NCI-H2196 (cell line): ENCODE measurements at regions not wholly inside any gene's neighbourhood (a gene's known extent, or its start where the extent isn't known, plus 50 kb on each side); places are given as distances from the start of the nearest gene placed in this dataset.

Experiments
- DNase-seq: peaks from one replicate; lab custom pipeline; 2025; ENCODE audit not compliant: unreplicated experiment; lab: John Stamatoyannopoulos, UW

DNA sequence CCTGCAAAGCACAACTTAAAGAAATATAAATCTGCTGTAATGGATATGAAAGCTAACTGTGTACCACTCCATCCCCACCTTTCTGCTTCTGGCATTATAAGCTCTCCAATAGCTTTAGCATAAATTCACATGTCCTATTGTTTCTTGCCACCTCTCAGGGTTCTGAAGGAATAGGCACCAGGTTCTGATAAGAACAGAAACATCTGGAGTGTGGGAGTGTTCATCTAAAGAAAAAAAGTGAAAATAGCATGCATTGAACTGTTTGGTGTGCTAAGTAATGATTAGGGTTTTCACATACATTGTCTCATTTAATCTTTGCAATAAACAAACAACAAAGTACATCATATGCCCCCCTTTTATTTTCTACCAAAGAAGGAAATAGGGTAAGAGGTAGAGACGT lies 72.3 kb downstream of the FAM76B start:
- no peak for DNase-seq

DNA sequence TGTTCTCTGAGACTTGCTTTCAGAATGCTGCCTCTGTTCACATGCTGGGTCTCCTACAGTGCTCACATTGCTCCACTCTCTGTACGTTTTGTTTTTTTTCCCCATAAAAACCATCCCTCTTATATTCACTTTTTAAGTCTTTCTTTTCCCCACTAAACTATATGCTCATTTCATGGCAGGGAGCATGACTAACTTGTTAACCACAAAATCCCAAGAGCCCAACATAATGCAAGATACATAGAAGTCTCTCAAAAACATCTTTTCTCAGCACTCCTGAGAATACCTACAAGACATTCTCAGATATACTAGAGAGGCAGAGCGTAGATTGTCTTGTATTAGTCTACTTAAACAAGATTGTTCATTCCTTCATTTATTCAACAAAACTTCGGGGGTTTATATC lies 73.3 kb downstream of the FAM76B start:
- no peak for DNase-seq

DNA sequence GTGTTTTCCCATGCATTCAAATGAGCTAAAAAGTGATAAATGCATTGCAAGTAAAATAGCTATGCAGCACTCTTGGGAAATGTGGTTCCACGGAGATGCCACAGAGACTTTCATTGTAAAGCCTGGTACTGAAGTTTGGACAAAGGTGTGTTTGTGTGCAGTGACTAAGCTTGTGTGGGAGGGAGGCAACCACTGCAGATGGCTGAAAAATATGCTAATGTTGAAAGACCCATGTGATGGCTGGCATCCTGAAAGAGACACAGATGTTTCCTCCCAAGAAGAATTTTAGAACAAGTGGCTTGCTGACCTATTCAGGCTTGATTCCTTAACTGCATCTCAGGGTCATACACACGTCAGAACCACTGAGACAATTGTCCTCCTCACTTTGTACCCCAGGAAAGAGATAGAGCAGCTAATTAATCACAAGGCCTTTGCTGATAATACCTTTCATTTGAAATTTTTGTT lies 73.8 kb downstream of the FAM76B start:
- no peak for DNase-seq

DNA sequence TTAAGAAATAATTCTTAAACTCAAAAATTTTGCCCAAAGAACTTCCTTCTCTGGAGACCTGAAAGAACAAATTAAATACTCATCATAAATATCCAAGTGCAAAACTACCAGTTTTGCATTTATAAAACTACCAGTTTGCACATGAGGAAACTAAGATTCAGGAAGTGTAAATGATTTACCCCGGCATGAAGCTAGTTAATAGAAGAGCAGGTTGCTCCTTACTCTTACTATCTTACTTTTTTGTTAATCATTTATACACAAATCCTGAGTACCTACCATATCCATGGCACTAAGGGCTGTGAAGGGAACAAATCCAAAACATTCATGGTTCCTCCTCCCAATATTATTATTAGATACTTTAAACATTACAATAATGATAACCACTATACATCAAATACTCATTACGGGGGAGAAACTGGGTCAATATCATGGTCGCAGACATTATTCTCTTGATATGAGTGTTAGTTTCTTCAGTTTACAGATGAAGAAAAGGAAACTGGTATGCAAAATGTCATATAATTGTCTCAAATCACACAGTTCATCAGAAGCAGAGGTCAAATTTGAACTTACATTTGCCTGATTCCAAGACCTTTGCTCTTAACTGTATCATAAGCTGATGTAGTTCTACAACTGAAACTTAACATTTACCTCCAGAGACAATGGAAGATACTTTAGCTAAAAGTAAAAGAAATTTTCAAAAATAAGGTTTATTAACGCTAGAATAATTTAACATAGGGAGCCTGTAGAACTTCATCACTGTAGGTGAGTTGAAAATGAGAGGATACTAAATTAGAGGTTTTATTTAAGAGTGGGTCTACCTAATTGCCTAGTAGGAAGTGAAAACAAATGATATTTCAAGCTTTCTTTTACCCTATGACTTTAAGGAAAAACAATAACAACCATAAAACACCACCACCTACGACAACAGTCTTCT lies 74.5 kb downstream of the FAM76B start:
- DNase-seq = no peak

DNA sequence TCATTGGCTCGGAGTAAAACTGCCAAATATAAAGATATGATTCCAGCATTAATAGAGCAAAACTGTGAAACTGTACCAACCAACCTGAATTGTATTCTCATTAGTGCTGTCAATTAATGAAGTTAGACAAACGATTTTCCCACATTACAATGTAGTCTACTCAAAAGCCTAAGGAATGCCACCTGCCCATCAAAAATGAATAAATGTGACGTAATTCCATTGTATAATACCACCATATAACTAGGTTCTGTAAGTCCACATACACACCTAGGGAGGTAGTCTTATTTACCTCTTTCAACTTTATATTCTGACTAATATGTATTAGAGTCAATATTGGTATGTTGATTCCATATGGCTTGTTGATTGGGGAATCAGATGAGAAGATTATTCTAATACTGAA lies 76.2 kb downstream of the FAM76B start:
- no peak for DNase-seq

DNA sequence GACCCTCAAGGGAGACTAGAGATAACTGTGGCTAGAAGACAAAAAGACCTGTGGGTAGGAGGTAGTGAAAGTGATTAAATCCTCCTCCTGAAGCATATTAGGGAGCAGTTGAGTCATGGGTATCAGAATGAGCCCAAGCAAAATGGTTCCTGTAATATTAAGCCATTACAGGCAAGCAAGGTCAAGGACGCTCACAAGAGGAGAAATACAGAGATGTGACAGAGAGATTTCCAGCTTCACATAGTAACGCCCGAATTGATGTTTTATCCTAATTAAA lies 77.7 kb downstream of the FAM76B start:
- no peak for DNase-seq

DNA sequence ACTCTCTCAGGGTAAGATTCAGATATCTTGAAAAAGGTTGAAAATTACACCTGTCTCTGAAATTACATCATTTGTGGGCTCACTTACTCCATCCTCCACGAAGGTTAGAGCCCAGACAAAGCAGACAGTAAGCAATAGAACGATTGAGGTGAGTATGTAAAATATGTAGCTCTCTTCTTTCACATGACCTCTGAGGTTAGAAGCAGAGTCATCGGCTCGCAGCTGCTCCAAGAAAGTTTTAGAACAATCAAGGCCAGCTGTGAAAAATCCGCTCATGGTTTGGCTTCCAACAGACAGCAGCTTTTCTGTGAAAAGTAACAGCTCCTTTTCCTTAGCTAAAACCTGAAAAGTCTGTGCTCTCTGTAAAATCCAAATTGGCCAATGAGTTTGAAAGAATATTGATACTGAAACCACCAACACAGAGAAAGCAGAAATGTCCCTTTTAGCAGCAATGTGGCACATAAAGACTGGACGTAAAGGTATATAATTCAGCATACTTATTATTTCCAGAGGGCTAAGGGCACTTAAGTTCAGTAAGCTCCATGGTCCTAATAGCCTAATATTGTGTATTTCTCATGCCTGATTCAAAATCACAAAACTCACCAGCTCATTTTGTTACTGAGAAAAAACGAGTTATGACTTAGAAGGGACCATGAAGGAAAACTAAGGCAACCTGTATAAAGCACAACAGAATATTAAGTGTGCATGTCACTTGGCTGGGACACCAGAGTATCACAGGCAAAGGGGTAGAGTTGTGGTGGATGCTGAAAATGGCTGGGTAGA lies 78.2 kb downstream of the FAM76B start:
- DNase-seq = no peak

DNA sequence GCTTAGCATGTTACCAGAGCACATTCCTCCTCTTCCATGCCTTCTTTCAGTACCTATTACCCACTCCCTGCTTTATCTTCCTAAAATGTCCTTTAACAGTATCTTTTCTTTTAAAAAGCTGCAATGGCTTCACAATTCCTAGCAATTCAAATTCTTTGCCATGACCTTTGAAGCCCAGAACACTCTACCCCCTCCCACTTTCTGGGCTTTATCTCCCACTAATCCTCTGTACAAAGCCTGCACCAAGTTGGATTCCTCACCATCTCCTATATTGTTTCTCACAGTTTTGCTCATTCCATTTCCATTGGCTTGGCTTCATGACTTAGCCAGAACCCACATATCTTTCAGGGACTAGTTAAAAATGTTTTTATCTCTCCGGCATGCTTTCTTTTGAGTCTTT lies 80.9 kb downstream of the FAM76B start:
- DNase-seq = no peak

DNA sequence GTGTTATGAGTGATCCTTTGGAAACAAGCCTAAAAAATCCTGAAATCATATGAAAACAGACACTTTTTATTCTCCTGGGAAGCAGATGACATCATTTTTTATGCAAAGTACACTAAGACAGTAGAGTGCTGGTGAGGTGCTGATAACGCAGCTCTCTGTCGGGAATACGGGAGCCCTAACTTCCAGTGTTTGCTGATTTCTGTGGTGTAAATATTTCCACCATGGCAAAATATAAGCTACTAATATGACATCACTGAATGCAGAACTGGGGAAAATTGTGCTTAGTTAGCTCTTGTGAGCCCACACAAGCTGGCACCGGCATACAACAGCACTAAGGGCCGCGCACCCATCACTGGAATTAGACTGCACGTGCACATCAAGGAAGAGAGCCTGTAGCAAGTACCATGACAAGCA lies 82.6 kb downstream of the FAM76B start:
- DNase-seq = no peak

DNA sequence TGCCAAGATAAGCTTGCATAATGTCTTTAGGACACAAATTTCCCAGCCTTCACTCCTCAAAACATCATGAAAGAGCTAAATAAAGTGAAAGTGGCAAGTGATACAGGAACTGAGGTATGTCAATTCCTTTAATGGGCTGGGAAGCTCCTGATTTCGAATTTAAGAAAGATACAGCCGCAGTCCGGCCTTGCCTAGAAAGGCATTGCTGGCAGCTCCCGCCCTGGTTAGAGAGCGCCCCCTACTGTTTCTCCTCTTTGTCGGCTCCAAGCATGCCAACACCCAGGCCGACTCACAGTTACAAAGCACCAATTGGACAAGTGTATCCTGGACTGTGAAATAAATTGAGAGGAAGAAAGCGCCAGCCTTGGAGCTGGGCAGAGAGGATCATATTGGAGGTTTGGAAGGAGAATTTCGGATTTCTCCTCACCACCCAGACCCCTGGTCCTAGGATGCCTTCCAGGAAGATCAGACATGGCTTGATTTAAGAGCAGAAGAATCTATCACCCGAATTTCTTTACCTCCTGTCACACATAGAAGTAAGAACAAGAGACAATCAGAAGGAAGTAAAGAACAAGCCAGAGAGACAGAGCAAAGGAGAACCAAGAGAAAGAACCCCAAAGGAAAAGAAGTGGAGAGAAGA lies 84.0 kb downstream of the FAM76B start:
- peak; percentile 55 for DNase-seq

DNA sequence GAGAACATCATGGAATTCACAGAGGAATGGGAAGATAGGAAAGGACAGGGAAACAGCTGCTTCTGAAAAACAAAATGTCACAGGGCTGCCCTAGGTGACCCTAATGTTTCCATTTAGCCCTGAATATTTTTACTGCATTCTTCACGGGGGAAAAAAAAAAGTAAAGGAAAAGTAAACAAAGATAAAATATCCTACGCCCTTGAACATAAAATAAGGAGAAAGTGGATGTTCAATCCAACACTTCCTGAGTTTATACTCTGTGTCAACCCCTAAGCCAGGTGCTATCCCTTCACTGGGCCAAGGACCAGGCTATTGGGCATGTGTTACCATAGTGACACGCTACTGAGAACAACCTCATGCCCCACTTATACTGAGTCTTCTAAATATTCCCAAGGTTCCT lies 84.7 kb downstream of the FAM76B start:
- no peak for DNase-seq

DNA sequence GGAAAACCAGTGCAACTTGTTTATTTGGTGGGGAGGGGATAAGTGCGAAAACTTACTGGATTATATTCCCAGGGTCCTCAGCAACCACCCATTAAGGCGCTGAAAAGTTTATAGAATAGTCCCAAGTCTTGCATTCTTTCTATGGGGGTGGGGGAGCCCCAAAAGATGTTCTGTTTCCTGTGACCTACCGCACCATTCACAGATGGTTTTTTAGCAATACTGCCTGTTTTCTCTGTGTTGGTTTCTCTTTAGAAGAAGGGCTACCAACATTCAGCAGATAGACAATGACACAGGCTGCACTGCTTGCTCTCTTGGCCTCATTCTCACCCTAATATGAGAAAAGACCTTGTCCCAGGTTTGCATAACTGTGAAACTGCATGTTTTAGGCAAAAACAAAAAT lies 86.5 kb downstream of the FAM76B start:
- no peak for DNase-seq

DNA sequence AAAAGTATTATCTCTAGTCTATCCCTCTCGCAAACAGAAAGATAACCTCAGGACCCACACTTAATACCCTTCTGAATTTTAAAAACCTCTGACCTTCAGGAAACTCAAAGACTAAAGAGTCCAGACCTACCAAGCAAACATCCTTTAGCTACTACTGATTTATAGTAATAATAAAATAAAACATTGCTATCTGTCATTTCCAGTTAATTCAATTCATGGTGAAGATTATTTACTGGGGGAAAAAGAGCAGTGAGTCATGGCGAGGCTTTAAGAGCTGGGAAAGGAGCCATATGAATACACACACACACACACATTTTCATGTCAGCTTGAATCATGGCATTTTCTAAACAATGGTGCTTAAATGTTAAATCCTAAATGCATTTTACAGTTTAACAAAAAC lies 87.1 kb downstream of the FAM76B start:
- no peak for DNase-seq

DNA sequence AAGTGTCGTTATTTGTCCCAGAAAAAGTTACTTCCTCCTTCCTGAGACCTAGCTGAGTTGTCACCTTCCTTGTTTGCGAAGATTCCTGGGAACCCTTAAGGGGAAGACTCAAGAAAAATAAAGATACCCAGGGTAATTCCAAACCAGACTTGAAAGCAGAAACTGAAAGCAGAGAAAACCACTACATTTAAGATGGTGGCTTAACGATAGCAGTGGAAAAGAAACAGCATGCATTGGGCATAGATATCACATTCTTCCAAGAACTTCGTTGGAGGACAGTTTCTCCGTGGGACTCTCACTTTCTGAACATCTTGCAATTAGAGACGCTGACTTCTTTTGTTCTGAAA lies 89.1 kb downstream of the FAM76B start:
- DNase-seq = no peak

DNA sequence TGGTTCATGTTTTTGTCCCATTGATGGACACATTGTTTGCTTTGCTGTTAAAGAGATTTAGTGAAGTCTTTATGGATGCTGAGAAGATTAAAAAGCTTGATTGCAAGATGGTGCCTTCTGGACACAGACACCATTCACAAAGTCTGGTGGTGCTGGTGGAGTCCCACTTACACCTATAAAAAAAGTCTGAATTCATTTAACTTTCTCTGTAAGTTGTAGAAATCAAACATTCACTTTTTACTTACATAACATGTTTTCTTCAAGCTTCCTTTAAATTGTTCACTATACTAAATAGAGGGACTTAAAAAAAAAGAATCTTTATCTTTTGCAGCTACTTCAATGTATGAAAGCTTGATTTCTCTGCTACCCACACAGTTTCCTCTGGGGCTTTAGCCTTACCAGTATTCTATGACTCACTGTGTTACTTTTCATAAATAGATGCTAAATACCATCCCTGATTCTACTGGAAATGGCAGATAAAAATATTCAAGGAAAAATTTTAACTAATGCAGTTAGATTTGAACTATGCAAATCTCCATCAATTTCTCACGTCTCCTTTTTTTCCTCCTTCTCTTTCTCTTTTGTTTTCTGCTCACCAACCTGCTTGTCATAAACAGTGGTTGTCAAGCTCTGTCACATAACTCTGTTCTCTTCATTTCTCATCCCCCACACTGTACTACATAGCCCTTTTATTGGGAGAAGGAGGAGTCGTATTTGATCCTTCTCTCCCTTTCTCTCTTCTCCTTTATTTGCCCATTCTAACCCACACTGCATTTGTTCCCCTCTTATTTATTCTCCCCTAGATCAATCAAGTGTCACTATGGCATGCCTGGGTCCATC lies 89.7 kb downstream of the FAM76B start:
- no peak for DNase-seq

DNA sequence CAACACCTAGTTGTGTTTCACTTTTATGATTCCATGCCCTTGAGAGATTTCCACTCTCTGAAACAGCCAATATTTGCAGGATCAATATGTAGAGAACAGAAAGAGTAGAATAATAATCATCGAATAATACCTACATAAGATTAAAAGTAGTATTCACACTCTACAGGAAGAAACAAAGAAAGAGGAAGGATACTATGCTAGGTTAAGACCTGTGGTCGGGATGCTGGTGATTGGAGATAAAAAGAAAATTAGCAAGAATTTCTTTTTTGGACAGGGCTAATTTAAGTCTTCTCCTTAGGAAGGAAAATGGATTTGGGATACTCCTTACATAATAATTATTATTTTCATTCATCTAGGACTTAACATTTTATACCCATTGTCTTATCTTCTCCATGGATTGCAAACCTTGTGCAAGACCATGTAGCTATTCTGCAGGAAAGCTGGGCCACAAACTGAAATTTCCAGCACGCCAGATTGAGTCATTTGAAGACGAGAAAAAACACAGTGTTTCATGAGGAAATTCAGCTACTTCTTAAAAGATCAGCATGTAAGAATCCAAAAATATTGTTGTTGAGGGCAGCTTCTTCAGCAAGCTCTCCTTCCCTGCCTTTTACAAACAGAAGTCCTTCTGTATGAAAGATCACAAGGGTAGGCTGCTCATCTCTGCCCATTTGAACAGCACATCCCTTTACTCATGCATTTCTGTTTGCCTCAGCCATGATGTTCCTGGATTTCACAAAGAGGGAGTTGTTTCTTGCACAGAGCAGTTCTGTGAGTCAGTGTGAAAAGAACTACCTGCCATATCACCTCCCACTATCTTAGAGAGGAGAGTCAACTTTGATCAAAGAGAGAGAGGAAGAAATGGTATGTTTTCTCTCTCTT lies 90.7 kb downstream of the FAM76B start:
- DNase-seq = no peak

DNA sequence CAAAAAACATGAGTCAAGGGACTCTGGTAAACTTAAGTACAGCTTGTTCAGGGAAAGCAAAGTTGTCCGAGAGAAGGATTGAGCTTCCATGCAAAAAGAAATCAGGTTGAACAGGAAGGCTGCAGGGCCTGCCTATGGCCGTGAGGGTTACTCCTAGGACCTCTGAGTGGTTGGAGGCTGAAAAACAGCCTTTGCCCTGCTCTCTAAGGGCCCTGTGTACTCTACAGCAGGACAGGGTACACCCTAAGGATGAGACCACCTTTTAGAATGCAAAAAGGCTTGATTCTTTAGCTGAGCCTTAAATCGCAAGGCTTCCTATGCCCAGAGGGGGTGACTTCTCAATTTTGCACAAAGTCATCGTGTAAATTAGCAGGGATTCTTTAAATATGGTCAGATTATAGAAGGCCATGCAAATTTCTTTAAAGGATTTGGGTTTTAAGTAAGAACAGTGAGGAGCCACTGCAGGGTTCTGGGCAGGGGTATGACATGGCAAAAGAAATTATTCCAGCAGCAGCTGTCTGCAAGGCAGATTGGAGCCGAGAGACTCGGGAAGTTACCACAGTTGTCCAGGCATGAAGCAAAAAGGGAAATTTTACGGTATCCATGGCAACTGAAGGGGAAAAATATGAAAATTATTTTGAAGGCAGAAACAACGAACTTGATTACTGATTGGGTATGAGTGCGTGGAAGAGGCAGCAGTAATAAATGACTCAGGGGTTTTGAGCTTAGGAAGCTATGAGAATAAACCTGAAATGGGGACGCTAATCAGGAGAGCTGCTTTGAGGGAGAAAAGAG lies 91.8 kb downstream of the FAM76B start:
- DNase-seq = no peak

DNA sequence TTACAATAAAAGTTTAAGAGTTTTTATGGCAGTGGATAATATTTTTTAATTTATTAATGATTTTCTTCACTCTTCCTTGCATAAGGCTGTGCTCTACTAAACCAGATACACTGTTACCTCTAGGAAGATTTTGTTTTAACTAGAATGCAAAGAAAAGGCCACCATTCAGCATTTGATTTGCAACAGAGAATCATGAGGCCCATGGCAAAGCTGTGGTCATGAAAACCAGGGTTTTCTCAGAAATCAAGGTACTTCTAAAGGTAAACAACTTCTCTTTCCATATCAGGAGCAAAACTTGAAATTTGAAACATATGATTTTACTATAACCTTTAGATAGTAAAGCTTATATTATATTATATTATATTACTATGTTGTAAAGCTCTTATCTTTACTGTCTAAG lies 94.4 kb downstream of the FAM76B start:
- no peak for DNase-seq

DNA sequence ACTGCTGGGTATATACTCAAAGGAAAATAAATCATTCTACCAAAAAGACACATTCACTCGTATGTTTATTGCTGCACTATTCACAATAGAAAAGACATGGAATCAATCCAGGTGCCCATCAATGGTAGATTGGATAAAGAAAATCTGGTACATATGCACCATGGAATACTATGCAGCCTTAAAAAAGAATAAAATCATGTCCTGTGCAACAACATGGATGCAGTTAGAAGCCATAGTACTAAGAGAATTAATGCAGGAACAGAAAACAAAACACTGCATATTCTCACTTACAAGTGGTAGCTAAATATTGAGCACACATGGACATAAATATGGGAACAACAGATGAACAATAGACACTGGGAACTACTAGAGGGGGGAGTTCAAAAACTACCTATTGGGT lies 96.3 kb downstream of the FAM76B start:
- no peak for DNase-seq
